OCI-LY7 (cell line): ENCODE measurements at regions not wholly inside any gene's neighbourhood (a gene's known extent, or its start where the extent isn't known, plus 50 kb on each side); places are given as distances from the start of the nearest gene placed in this dataset.

ENCODE experiments used
- BruUV-seq: library from RNA; stranded (reverse); fragments of 400-500 nt; replicated peaks from 2 replicates; lab custom pipeline; 2021; lab: Mats Ljungman, UMichigan
- CTCF ChIA-PET: fragments of 300-600 bp; sonication (Branson Sonifier 250); formaldehyde crosslinking; loops from one replicate; lab custom pipeline; 2022; ENCODE audit warnings: antibody characterized with exemption; ENCODE audit not compliant: unreplicated experiment; lab: Charles Lee
- POLR2A ChIA-PET: fragments of 300-600 bp; sonication (Branson Sonifier 250); formaldehyde crosslinking; loops from one replicate; lab custom pipeline; 2022; ENCODE audit warnings: antibody characterized with exemption; lab: Charles Lee
- DNase-seq: peaks from one replicate; pipeline ENCODE4 v3.0.0-alpha.2; 2015; ENCODE audit warnings: low spot score
- H2AFZ ChIP-seq: fragments of 200-600 bp; sonication (generic), shearing (Covaris generic); 2 replicates; pipeline ENCODE4 v1.6.1; 2014; ENCODE audit warnings: mild to moderate bottlenecking, antibody characterized with exemption, low read length, moderate library complexity
- H3K27ac ChIP-seq: fragments of 200-600 bp; sonication (generic); 2 replicates; pipeline ENCODE4 v1.5.1; 2014; ENCODE audit warnings: mixed run types, low read depth, mild to moderate bottlenecking, moderate library complexity, low read length, inconsistent platforms; ENCODE audit not compliant: poor library complexity, severe bottlenecking
- H3K36me3 ChIP-seq: fragments of 200-600 bp; sonication (generic); 2 replicates; pipeline ENCODE4 v1.6.1; 2014; ENCODE audit warnings: mild to moderate bottlenecking, antibody characterized with exemption, low read length, moderate library complexity, mixed read lengths; ENCODE audit not compliant: insufficient read depth
- H3K4me1 ChIP-seq: fragments of 200-600 bp; sonication (generic); 2 replicates; pipeline ENCODE4 v1.5.1; 2014; ENCODE audit warnings: mild to moderate bottlenecking, low read length; ENCODE audit not compliant: insufficient read depth, poor library complexity, severe bottlenecking
- H3K4me2 ChIP-seq: fragments of 200-600 bp; sonication (generic); 2 replicates; pipeline ENCODE4 v1.6.1; 2014; ENCODE audit warnings: mild to moderate bottlenecking, low read length
- H3K4me3 ChIP-seq: fragments of 200-600 bp; sonication (generic); 2 replicates; pipeline ENCODE4 v1.5.1; 2014; ENCODE audit warnings: mild to moderate bottlenecking, low read depth, low read length; ENCODE audit not compliant: poor library complexity, severe bottlenecking
- H3K79me2 ChIP-seq: fragments of 200-600 bp; sonication (generic); 2 replicates; pipeline ENCODE4 v1.6.1; 2016; ENCODE audit warnings: low read depth, mild to moderate bottlenecking, low read length, moderate library complexity, mixed read lengths; ENCODE audit not compliant: insufficient read depth
- H3K9me2 ChIP-seq: fragments of 200-600 bp; sonication (generic); 2 replicates; pipeline ENCODE4 v1.6.1; 2016; ENCODE audit warnings: mild to moderate bottlenecking, low read length, mixed read lengths; ENCODE audit not compliant: insufficient read depth
- H3K9me3 ChIP-seq: fragments of 200-600 bp; sonication (generic); 2 replicates; pipeline ENCODE4 v1.6.1; 2014; ENCODE audit warnings: mild to moderate bottlenecking, mixed run types, low read length, mixed read lengths
- H4K20me1 ChIP-seq: fragments of 200-600 bp; sonication (generic); 2 replicates; pipeline ENCODE4 v1.6.1; 2014; ENCODE audit warnings: mild to moderate bottlenecking, antibody characterized with exemption, low read length, moderate library complexity, mixed read lengths; ENCODE audit not compliant: insufficient read depth
- CTCF ChIP-seq: fragments of 200-600 bp; sonication (generic); conservative IDR thresholded peaks from 2 replicates; pipeline ENCODE4 v1.5.1; 2014; ENCODE audit warnings: mild to moderate bottlenecking, antibody characterized with exemption, low read length, moderate library complexity, mixed read lengths
- EZH2phosphoT487 ChIP-seq: fragments of 200-600 bp; sonication (generic); IDR thresholded peaks from 2 replicates; pipeline ENCODE4 v1.6.1; 2018; ENCODE audit warnings: low read depth, borderline replicate concordance, mild to moderate bottlenecking, mixed run types, antibody characterized with exemption, low read length, moderate library complexity, mixed read lengths
- intact Hi-C: fragments of 100-400 bp; cut with micrococcal nuclease; formaldehyde crosslinking; loops from one replicate; pipeline ENCODE4 v1.10.0; 2022; ENCODE audit not compliant: unreplicated experiment

- no peak for TF ChIP-seq EZH2phosphoT487
- no peak for TF ChIP-seq CTCF
- DNase-seq: no peak
- Histone ChIP-seq H3K4me1 (no peaks in the 10 kb centered on the region), H3K9me2 (no peaks in the 10 kb centered on the region), H3K27ac (no peak overlapping the region), H3K4me3 (no peak overlapping the region), H2AFZ (no peak overlapping the region), H3K79me2 (no peaks in the 10 kb centered on the region), H3K36me3 (no peaks in the 10 kb centered on the region), H4K20me1 (no peaks in the 10 kb centered on the region), H3K9me3 (no peaks in the 10 kb centered on the region), H3K4me2 (no peak overlapping the region)
- POLR2A ChIA-PET: no interaction called here
- no TSS peak for BruUV-seq
- CTCF ChIA-PET: no interaction called here
- intact Hi-C loops: no loop called here
Observed at GRCh38 chr2:65658266-65658665, 225.9 kb upstream of the SPRED2 start.

- no peak overlapping the region for H3K4me2 ChIP-seq
- H3K36me3 ChIP-seq: no peaks in the 10 kb centered on the region
- ChIA-PET POLR2A (no interaction called here), CTCF (no interaction called here)
- intact Hi-C loops: no loop called here
- H2AFZ ChIP-seq: no peak overlapping the region
- TF ChIP-seq EZH2phosphoT487: no peak
- no peak for TF ChIP-seq CTCF
- H3K9me2 ChIP-seq: no peaks in the 10 kb centered on the region
- no peaks in the 10 kb centered on the region for H3K4me1 ChIP-seq
- no peaks in the 10 kb centered on the region for H3K9me3 ChIP-seq
- no peak overlapping the region for H3K27ac ChIP-seq
- H4K20me1 ChIP-seq: no peaks in the 10 kb centered on the region
- H3K4me3 ChIP-seq: no peak overlapping the region
- BruUV-seq: no TSS peak
- no peak for DNase-seq
- H3K79me2 ChIP-seq: no peaks in the 10 kb centered on the region
Observed at GRCh38 chr2:65656160-65656718, 223.8 kb upstream of the SPRED2 start.

- H3K4me1 ChIP-seq: no peaks in the 10 kb centered on the region
- CTCF ChIA-PET: no interaction called here
- no peak overlapping the region for H3K4me3 ChIP-seq
- no peaks in the 10 kb centered on the region for H3K9me2 ChIP-seq
- H3K9me3 ChIP-seq: no peaks in the 10 kb centered on the region
- POLR2A ChIA-PET: no interaction called here
- TF ChIP-seq EZH2phosphoT487 (no peak), CTCF (no peak)
- H3K36me3 ChIP-seq: no peaks in the 10 kb centered on the region
- H4K20me1 ChIP-seq: no peaks in the 10 kb centered on the region
- intact Hi-C loops: no loop called here
- H3K79me2 ChIP-seq: no peaks in the 10 kb centered on the region
- no peak overlapping the region for H3K4me2 ChIP-seq
- DNase-seq: no peak
- no peak overlapping the region for H2AFZ ChIP-seq
- no TSS peak for BruUV-seq
- no peak overlapping the region for H3K27ac ChIP-seq
Observed at GRCh38 chr2:65655000-65655399, 222.6 kb upstream of the SPRED2 start.
